PC-9 (cell line): ENCODE measurements at regions not wholly inside any gene's neighbourhood (a gene's known extent, or its start where the extent isn't known, plus 50 kb on each side); places are given as distances from the start of the nearest gene placed in this dataset.

Source experiments
- BruUV-seq: library from RNA; stranded (reverse); fragments of 400-500 nt; replicated peaks from 2 replicates; lab custom pipeline; 2021; lab: Mats Ljungman, UMichigan
- CTCF ChIA-PET: fragments of 300-600 bp; sonication (Branson Sonifier 250); formaldehyde crosslinking; loops from one replicate; lab custom pipeline; 2022; ENCODE audit warnings: antibody characterized with exemption; lab: Charles Lee
- POLR2A ChIA-PET: fragments of 300-600 bp; sonication (Branson Sonifier 250); formaldehyde crosslinking; loops from one replicate; lab custom pipeline; 2022; ENCODE audit warnings: antibody characterized with exemption; ENCODE audit not compliant: unreplicated experiment; lab: Charles Lee
- DNase-seq, 2 experiments: peaks; one replicate each; pipeline versions ENCODE4 v3.0.0 to v3.0.0-alpha.2; 2015 to 2022; ENCODE audit warnings: mixed read lengths in 1 of 2
- H2AFZ ChIP-seq: fragments of 200-600 bp; sonication (generic); 2 replicates; pipeline ENCODE4 v1.8.1; 2017; ENCODE audit warnings: antibody characterized with exemption
- H3F3A ChIP-seq: fragments of 200-600 bp; sonication (generic); 2 replicates; pipeline ENCODE4 v1.8.1; 2017; ENCODE audit warnings: antibody characterized with exemption, mild to moderate bottlenecking, low read depth; ENCODE audit not compliant: insufficient read depth
- H3K27ac ChIP-seq: fragments of 200-600 bp; sonication (generic); 2 replicates; pipeline ENCODE4 v1.6.1; 2016; ENCODE audit warnings: mixed run types
- H3K27me3 ChIP-seq: fragments of 200-600 bp; sonication (generic); 2 replicates; pipeline ENCODE4 v1.6.1; 2016; ENCODE audit warnings: low read depth, mixed run types; ENCODE audit not compliant: insufficient read depth
- H3K36me3 ChIP-seq: fragments of 200-600 bp; sonication (generic); 2 replicates; pipeline ENCODE4 v1.6.1; 2016; ENCODE audit warnings: low read depth, mixed run types
- H3K4me1 ChIP-seq: fragments of 200-600 bp; sonication (generic); replicated peaks from 2 replicates; pipeline ENCODE4 v1.6.1; 2016; ENCODE audit warnings: mixed run types; ENCODE audit not compliant: insufficient read depth
- H3K4me2 ChIP-seq: fragments of 200-600 bp; sonication (generic); 2 replicates; pipeline ENCODE4 v1.6.1; 2017; ENCODE audit warnings: mixed run types
- H3K4me3 ChIP-seq: fragments of 200-600 bp; sonication (generic); 2 replicates; pipeline ENCODE4 v1.6.1; 2016; ENCODE audit warnings: mixed run types
- H3K79me2 ChIP-seq: fragments of 200-600 bp; sonication (generic); 2 replicates; pipeline ENCODE4 v1.6.1; 2017; ENCODE audit warnings: low read depth, mixed run types
- H3K9me2 ChIP-seq: fragments of 200-600 bp; sonication (generic); 2 replicates; pipeline ENCODE4 v1.8.1; 2017; ENCODE audit warnings: mild to moderate bottlenecking; ENCODE audit not compliant: insufficient read depth
- H3K9me3 ChIP-seq: fragments of 200-600 bp; sonication (generic); 2 replicates; pipeline ENCODE4 v1.8.1; 2016; ENCODE audit warnings: low read depth; ENCODE audit not compliant: insufficient read depth
- H4K20me1 ChIP-seq: fragments of 200-600 bp; sonication (generic); 2 replicates; pipeline ENCODE4 v1.8.1; 2017; ENCODE audit not compliant: insufficient read depth
- CTCF ChIP-seq: fragments of 200-600 bp; sonication (generic); conservative IDR thresholded peaks from 2 replicates; pipeline ENCODE4 v1.6.1; 2017; ENCODE audit warnings: mixed run types, antibody characterized with exemption, mild to moderate bottlenecking, moderate library complexity
- EZH2 ChIP-seq: fragments of 200-600 bp; sonication (generic); IDR thresholded peaks from 2 replicates; pipeline ENCODE4 v1.8.0; 2017; ENCODE audit warnings: antibody characterized with exemption, low read depth
- intact Hi-C: fragments of 100-400 bp; cut with micrococcal nuclease; formaldehyde crosslinking; loops from one replicate; pipeline ENCODE4 v1.10.0; 2022; ENCODE audit not compliant: unreplicated experiment

GRCh38 chrX:5084279-5084678 is 1144.4 kb downstream of the NLGN4X start:
- BruUV-seq, result no TSS peak
- H3K4me1 ChIP-seq, result no peaks in the 10 kb centered on the region
- no peak overlapping the region for H3K27ac ChIP-seq
- H3K27me3 ChIP-seq, result no peaks in the 10 kb centered on the region
- DNase-seq, result no peak
- 0 out of 2 replicates have a peak, but pooled peaks cover 7% of the 10 kb centered on the region for H3K9me3 ChIP-seq
- no peaks in the 10 kb centered on the region for H3F3A ChIP-seq
- POLR2A ChIA-PET, result no interaction called here
- H4K20me1 ChIP-seq, result no peaks in the 10 kb centered on the region
- H3K9me2 ChIP-seq, result no peaks in the 10 kb centered on the region
- H3K4me3 ChIP-seq, result no peak overlapping the region
- CTCF ChIA-PET, result no interaction called here
- no peak for TF ChIP-seq CTCF
- TF ChIP-seq EZH2, result no peak
- no peaks in the 10 kb centered on the region for H3K36me3 ChIP-seq
- intact Hi-C loops, result no loop called here
- no peaks in the 10 kb centered on the region for H3K79me2 ChIP-seq
- no peak overlapping the region for H3K4me2 ChIP-seq
- H2AFZ ChIP-seq, result no peak overlapping the region

- Histone ChIP-seq H3K4me2 (no peak overlapping the region), H4K20me1 (no peaks in the 10 kb centered on the region), H3K4me1 (no peaks in the 10 kb centered on the region), H3K27ac (no peak overlapping the region), H3K9me2 (no peaks in the 10 kb centered on the region), H2AFZ (no peak overlapping the region), H3K79me2 (no peaks in the 10 kb centered on the region), H3K9me3 (0 out of 2 replicates have a peak, but pooled peaks cover 7% of the 10 kb centered on the region), H3F3A (no peaks in the 10 kb centered on the region), H3K27me3 (no peaks in the 10 kb centered on the region), H3K4me3 (no peak overlapping the region), H3K36me3 (no peaks in the 10 kb centered on the region)
- CTCF ChIA-PET, result no interaction called here
- DNase-seq, result no peak
- POLR2A ChIA-PET, result no interaction called here
- no TSS peak for BruUV-seq
- TF ChIP-seq CTCF, result no peak
- intact Hi-C loops, result no loop called here
Observed at GRCh38 chrX:5082705-5083104, 1146.0 kb downstream of the NLGN4X start.

- Histone ChIP-seq H3K4me1 (no peaks in the 10 kb centered on the region), H4K20me1 (no peaks in the 10 kb centered on the region), H3K79me2 (no peaks in the 10 kb centered on the region), H3K36me3 (no peaks in the 10 kb centered on the region), H3K27me3 (no peaks in the 10 kb centered on the region), H3K27ac (no peak overlapping the region), H3K4me2 (no peak overlapping the region), H3F3A (no peaks in the 10 kb centered on the region), H3K9me3 (0 out of 2 replicates have a peak, but pooled peaks cover 7% of the 10 kb centered on the region), H2AFZ (no peak overlapping the region), H3K9me2 (no peaks in the 10 kb centered on the region), H3K4me3 (no peak overlapping the region)
- DNase-seq, result no peak
- POLR2A ChIA-PET, result no interaction called here
- no peak for TF ChIP-seq EZH2
- no peak for TF ChIP-seq CTCF
- BruUV-seq, result no TSS peak
- CTCF ChIA-PET, result no interaction called here
- intact Hi-C loops, result no loop called here
Observed at GRCh38 chrX:5080791-5081190, 1147.9 kb downstream of the NLGN4X start.
